ENCODE measurements at regions not wholly inside any gene's neighbourhood (a gene's known extent, or its start where the extent isn't known, plus 50 kb on each side); places are given as distances from the start of the nearest gene placed in this dataset.

- no TSS peak for BruUV-seq (replicated peaks)
- CTCF ChIA-PET, result no interaction called here
- H3K27me3 Mint-ChIP-seq (ENCODE audit: insufficient read depth, unreplicated experiment), result no peaks in the 10 kb centered on the region
Measured at GRCh38 chr3:194257916-194258668, 93.0 kb downstream of the CPN2 start.

GRCh38 chr3:194259982-194260766 is 91.0 kb downstream of the CPN2 start:
- ChIA-PET CTCF (no interaction called here), POLR2A (no interaction called here)
- peaks cover 7% of the 10 kb centered on the region for H3K9me3 Mint-ChIP-seq (ENCODE audit: unreplicated experiment)
- Histone ChIP-seq H3K27me3 (replicated peaks; ENCODE audit: control insufficient read depth, insufficient read depth, low read length) (no peaks in the 10 kb centered on the region), H3K36me3 (ENCODE audit: control insufficient read depth, insufficient read depth, low read length) (no peaks in the 10 kb centered on the region), H3K4me1 (no peaks in the 10 kb centered on the region; the same call in 1 of the 2 replicates), H3K4me3 (ENCODE audit: low read depth, low read length) (no peak overlapping the region), H3K9me3 (no peaks in the 10 kb centered on the region)
- intact Hi-C loops (cut with micrococcal nuclease; ENCODE audit: unreplicated experiment), result no loop called here
- H3K4me1 Mint-ChIP-seq (ENCODE audit: low read depth, unreplicated experiment), result no peaks in the 10 kb centered on the region
- H3K36me3 Mint-ChIP-seq (ENCODE audit: insufficient read depth, unreplicated experiment), result no peaks in the 10 kb centered on the region
- TF ChIP-seq, protein P1, sequence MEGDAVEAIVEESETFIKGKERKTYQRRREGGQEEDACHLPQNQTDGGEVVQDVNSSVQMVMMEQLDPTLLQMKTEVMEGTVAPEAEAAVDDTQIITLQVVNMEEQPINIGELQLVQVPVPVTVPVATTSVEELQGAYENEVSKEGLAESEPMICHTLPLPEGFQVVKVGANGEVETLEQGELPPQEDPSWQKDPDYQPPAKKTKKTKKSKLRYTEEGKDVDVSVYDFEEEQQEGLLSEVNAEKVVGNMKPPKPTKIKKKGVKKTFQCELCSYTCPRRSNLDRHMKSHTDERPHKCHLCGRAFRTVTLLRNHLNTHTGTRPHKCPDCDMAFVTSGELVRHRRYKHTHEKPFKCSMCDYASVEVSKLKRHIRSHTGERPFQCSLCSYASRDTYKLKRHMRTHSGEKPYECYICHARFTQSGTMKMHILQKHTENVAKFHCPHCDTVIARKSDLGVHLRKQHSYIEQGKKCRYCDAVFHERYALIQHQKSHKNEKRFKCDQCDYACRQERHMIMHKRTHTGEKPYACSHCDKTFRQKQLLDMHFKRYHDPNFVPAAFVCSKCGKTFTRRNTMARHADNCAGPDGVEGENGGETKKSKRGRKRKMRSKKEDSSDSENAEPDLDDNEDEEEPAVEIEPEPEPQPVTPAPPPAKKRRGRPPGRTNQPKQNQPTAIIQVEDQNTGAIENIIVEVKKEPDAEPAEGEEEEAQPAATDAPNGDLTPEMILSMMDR (IDR thresholded peaks at IDR 0.05; ENCODE audit: insufficient read depth in 1 of 2, low read depth in 1 of 2, low read length in 1 of 2, severe bottlenecking in 1 of 2, unreplicated experiment in 1 of 2), result no peak
- no peak overlapping the region for H3K27ac Mint-ChIP-seq (ENCODE audit: unreplicated experiment)
- no peak overlapping the region for H3K4me3 Mint-ChIP-seq (ENCODE audit: unreplicated experiment)
- no peak for DNase-seq
- H3K27me3 Mint-ChIP-seq (ENCODE audit: insufficient read depth, unreplicated experiment), result no peaks in the 10 kb centered on the region
- no TSS peak for BruUV-seq (replicated peaks)

More at GRCh38 chr3:194257916-194258668, 93.0 kb downstream of the CPN2 start:
- Histone ChIP-seq H3K4me1 (no peaks in the 10 kb centered on the region; the same call in 1 of the 2 replicates), H3K27me3 (replicated peaks; ENCODE audit: control insufficient read depth, insufficient read depth, low read length) (no peaks in the 10 kb centered on the region), H3K4me3 (ENCODE audit: low read depth, low read length) (no peak overlapping the region), H3K36me3 (ENCODE audit: control insufficient read depth, insufficient read depth, low read length) (no peaks in the 10 kb centered on the region), H3K9me3 (no peaks in the 10 kb centered on the region)
- H3K36me3 Mint-ChIP-seq (ENCODE audit: insufficient read depth, unreplicated experiment), result no peaks in the 10 kb centered on the region
- TF ChIP-seq, protein P1 (IDR thresholded peaks at IDR 0.05; ENCODE audit: insufficient read depth in 1 of 2, low read depth in 1 of 2, low read length in 1 of 2, severe bottlenecking in 1 of 2, unreplicated experiment in 1 of 2), result no peak
- H3K27ac Mint-ChIP-seq (ENCODE audit: unreplicated experiment), result no peak overlapping the region
- intact Hi-C loops (cut with micrococcal nuclease; ENCODE audit: unreplicated experiment), result no loop called here
- H3K9me3 Mint-ChIP-seq (ENCODE audit: unreplicated experiment), result peaks cover 7% of the 10 kb centered on the region
- no peak overlapping the region for H3K4me3 Mint-ChIP-seq (ENCODE audit: unreplicated experiment)
- POLR2A ChIA-PET, result no interaction called here
- no peak for DNase-seq
- no peaks in the 10 kb centered on the region for H3K4me1 Mint-ChIP-seq (ENCODE audit: low read depth, unreplicated experiment)

GRCh38 chr3:194261581-194262063 is 89.5 kb downstream of the CPN2 start:
- H3K36me3 Mint-ChIP-seq (ENCODE audit: insufficient read depth, unreplicated experiment), result no peaks in the 10 kb centered on the region
- H3K27ac Mint-ChIP-seq (ENCODE audit: unreplicated experiment), result no peak overlapping the region

More at GRCh38 chr3:194261581-194262063, 89.5 kb downstream of the CPN2 start:
- no peaks in the 10 kb centered on the region for H3K27me3 Mint-ChIP-seq (ENCODE audit: insufficient read depth, unreplicated experiment)
- no peak for DNase-seq
- H3K4me1 ChIP-seq, result no peaks in the 10 kb centered on the region
- no peaks in the 10 kb centered on the region for H3K9me3 ChIP-seq
- no peaks in the 10 kb centered on the region for H3K36me3 ChIP-seq (ENCODE audit: control insufficient read depth, insufficient read depth, low read length)
- ChIA-PET POLR2A (interaction anchor here (0.5 kb wide), 1 partner anchor 127 kb away, joined by 3 read pairs; no protein-coding TSS in a partner anchor), CTCF (interaction anchor here (0.7 kb wide), 1 partner anchor 127 kb away, joined by 4 read pairs; no protein-coding TSS in a partner anchor)
- BruUV-seq (replicated peaks), result no TSS peak
- no peak overlapping the region for H3K4me3 Mint-ChIP-seq (ENCODE audit: unreplicated experiment)
- H3K27me3 ChIP-seq (replicated peaks; ENCODE audit: control insufficient read depth, insufficient read depth, low read length), result no peaks in the 10 kb centered on the region
- TF ChIP-seq, protein P1 (IDR thresholded peaks at IDR 0.05; ENCODE audit: insufficient read depth in 1 of 2, low read depth in 1 of 2, low read length in 1 of 2, severe bottlenecking in 1 of 2, unreplicated experiment in 1 of 2), result no peak
- no peaks in the 10 kb centered on the region for H3K4me1 Mint-ChIP-seq (ENCODE audit: low read depth, unreplicated experiment)
- peaks cover 7% of the 10 kb centered on the region for H3K9me3 Mint-ChIP-seq (ENCODE audit: unreplicated experiment)
- intact Hi-C loops (cut with micrococcal nuclease; ENCODE audit: unreplicated experiment), result no loop called here
- no peak overlapping the region for H3K4me3 ChIP-seq (ENCODE audit: low read depth, low read length)

Measured in Caco-2 (cell line).